HG02759 (cell line): ENCODE measurements at regions not wholly inside any gene's neighbourhood (a gene's known extent, or its start where the extent isn't known, plus 50 kb on each side); places are given as distances from the start of the nearest gene placed in this dataset.

Source experiments
- ATAC-seq: cut with Tn5 transposase; IDR thresholded peaks from one replicate; pipeline ENCODE4 v1.9.1; 2021; ENCODE audit warnings: mild to moderate bottlenecking, moderate library complexity; ENCODE audit not compliant: unreplicated experiment

DNA sequence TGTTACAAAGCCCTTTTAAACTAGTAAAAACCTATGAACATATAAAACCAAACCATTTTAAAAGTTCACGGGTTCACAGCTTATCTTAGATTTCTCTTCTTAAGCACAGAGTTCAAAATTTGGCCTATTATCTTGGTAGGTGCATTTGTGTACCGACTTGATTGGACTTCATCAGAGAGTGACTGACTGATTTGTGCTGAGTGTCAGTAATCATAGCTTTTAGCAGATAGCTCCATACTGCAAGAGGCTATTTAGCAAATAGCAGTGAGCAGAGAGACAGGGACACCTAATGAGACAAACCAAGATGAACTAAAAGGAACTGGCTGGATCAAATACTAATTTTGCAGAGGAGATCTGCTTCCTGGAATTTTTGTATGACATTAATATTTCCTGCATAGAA is 274.5 kb downstream of the PRR16 start:
- ATAC-seq = no peak

GRCh38 chr5:120740989-120741388 is 276.9 kb downstream of the PRR16 start:
- no peak for ATAC-seq

DNA sequence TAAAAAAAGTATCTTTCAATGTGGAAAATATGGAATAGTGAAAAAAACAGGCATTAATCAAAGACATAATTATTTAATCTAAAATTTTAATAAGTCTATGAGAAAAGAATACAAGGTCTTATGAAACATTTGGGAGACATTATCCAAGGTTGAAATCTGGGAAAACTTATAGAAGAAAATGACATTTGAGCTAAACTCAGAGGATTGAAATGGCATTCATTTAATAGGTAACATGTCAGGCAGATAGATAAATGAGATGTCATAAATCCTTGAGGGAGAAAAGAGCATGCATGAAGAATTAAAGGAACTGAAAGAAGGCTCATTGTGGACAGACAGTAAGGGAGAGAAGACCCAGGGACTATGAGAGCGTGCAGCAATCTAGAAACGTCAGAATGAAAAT is 284.4 kb downstream of the PRR16 start:
- ATAC-seq = no peak

GRCh38 chr5:120749737-120750136 is 285.6 kb downstream of the PRR16 start:
- no peak for ATAC-seq

DNA sequence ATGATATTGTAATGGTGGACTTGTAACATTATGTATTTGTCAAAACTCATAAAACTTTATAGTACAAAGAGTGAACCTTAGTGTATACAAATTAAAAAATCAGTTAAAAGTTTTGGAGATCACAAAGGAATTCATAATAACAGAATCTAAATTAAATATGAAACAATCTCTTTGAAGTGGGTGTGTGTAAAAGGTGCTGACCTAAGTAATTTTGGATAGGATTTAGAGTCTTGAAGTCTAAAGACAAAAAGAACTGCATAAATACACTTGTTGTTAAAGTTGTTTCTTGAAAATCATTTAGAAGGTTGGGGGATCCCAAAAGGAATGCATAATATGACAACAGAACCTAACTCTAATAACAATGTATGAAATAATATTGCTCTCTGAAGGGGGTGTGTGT is 295.5 kb downstream of the PRR16 start:
- ATAC-seq = no peak

GRCh38 chr5:120761986-120762385 is 297.9 kb downstream of the PRR16 start:
- ATAC-seq = no peak

- ATAC-seq = no peak
Measured at GRCh38 chr5:120765189-120765588, 301.1 kb downstream of the PRR16 start.

DNA sequence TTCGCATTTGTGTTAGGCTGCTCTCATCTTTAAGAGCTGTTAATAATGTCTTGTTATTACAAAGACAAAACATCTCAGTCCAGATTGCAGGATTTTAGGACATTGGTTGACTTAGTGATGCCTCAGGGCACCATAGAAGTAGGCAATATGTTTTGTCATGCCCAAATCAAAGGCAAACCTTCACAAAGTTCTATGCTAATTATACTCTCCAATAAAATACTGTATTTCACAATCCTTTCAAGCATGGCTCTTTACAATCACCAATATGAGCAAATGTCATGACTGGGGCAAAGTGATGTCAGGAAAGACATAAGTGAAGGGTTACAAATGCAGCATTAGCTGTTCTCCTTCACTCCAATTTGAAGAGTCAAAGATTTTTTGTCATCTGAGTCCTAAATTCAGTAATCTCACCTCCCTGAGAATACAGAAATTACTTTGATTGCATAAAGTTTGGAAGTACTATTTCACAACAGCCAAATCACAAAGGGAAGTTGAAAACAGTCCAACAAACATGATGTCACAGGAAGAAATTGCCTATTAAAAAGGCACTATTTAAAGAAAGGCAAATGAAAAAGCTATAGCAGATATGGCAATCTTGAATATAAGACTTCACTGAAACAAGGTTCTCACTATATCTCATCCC is 303.2 kb downstream of the PRR16 start:
- no peak for ATAC-seq

- ATAC-seq = no peak
Measured at GRCh38 chr5:120769312-120769872, 305.3 kb downstream of the PRR16 start.

GRCh38 chr5:120771202-120771601 is 307.1 kb downstream of the PRR16 start:
- ATAC-seq = no peak

DNA sequence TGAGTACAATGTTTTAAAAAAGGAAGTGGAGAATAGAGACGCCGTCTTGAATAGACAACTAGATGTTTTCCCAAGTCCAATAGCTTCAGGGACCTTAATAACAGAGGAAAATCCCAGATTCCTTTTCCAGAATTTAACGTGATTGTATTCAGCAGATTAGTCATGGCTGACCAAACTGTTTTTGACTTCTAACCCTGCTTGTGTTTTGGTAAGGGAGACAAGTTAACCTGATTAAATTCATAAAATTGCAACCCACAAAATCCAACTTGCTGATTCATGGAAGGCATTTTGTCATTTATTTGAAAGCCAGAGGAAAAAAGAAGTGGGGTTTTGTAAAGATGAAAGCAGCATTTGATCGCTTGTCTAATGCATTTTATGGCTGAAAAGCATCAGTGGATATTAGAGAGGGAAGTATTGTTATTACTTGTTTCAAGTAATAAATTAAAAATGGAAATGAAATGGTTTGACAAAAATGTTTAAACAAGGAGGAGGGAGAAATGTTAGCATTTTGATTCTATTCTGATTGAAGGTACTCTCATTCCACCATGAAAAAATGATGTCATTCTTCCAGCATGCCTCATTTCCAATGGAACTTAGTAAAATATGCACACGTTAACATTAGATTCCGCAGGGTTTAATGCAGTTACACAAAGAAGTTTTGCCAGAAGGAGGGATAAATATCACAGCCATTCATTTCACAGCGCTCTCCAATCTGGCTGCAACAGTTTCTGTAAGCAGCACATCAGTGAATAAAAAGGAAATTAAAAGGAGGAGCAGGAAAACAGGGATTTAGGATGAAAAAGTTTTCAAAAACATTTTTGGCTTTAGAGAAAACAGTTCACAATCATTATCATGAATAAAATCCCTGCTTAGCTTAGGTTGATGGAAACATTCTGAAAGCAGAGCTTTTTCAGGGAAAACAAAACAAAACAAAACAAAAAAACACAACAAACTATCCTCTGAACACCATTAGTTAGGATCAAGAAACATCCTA is 314.7 kb downstream of the PRR16 start:
- no peak for ATAC-seq

- no peak for ATAC-seq
Measured at GRCh38 chr5:120779674-120780073, 315.6 kb downstream of the PRR16 start.

DNA sequence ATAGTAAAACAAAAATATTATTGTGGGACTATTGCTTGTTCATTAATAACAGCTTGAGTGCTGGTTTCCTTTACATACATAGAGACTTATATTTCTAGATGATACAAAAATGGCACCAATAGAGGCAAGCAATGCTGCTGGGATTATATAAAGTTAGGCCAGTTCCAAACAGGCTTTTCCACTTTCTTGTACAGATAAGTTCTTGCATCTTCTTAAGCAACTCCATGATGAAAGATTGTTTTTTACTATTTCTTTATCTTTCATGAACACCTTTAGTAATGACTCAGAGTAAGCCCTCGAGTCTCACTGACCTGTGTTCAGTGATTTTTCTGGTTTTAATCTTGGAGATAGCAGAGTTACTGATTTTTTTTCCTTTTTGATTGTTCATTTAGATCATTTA is 324.4 kb downstream of the PRR16 start:
- ATAC-seq = no peak

DNA sequence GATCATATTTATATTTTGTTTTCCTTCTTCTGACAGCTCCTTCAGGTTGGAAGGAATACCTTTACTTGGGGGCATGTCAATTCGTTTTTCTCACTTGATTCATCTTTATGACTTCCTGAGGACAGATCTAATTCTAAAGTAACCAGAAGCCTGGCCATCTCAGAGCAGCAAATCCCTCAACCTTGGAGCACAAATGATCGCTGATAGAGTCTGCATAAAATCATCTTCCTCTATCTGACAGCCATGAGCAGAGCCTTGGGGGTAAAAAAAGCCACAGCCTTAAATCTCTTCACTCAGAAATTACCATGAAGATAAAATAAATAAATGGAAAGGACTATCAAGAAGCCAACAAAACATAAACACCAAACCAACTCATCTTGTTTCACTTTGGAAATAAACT is 325.8 kb downstream of the PRR16 start:
- no peak for ATAC-seq

DNA sequence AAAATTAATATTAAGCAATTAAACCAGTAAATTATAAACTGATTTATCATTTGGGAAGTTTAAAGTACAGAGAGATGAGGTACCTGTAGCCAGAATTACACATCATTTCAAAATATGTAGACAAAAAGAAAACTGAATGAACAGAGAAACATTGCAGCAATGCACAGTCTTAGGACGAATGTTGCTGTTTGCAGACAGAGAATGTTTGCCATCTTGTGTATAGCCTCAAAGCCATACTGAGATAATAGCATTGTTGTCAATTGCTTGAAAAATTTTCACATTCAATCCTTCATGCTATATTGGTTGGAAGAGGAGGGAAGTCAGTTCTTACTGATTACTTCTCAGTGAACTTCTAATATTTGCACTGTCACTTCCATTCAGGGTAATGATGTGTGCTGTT is 326.2 kb downstream of the PRR16 start:
- no peak for ATAC-seq

GRCh38 chr5:120792477-120792876 is 328.4 kb downstream of the PRR16 start:
- ATAC-seq = no peak

- ATAC-seq = no peak
Measured at GRCh38 chr5:120794121-120794520, 330.0 kb downstream of the PRR16 start.

GRCh38 chr5:120803282-120803681 is 339.2 kb downstream of the PRR16 start:
- ATAC-seq = no peak

- ATAC-seq = no peak
Measured at GRCh38 chr5:120805131-120805530, 341.0 kb downstream of the PRR16 start.

DNA sequence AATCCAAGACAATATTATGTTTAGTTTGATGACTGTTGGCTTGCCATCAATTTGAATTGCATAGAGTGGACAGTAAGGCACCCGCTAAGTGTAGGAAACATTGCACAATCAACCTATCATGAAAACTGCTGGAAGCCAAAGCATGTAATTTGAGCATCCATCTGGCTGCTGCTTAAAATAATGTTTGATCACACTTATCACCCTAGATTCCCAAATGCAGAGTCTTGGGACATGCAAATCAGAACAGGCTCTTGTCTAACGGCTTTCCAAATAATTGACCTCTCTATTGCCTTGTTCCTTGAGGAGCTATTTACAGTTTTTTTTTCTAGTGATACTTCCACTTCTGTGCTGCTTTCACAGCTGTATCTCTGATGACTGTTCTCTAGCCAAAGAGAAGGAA is 342.1 kb downstream of the PRR16 start:
- ATAC-seq = no peak

DNA sequence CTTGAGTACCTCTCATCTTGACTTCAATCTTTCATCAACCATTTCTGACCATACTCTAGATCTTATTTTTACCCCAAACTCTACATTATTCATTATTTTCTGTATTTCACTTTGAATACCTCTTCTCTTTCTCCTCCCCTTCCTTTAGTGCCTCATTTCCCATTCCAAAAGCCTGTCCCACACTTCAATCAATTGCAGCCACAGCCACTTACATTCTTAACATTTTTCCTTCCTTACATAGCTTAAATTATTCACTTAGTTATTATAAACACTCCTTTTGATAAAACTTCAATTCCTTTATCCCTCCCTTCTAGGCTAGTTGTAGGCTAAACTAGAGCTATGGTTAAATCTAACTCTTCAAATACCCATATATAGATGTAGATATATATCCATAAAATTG is 344.0 kb downstream of the PRR16 start:
- ATAC-seq = no peak

DNA sequence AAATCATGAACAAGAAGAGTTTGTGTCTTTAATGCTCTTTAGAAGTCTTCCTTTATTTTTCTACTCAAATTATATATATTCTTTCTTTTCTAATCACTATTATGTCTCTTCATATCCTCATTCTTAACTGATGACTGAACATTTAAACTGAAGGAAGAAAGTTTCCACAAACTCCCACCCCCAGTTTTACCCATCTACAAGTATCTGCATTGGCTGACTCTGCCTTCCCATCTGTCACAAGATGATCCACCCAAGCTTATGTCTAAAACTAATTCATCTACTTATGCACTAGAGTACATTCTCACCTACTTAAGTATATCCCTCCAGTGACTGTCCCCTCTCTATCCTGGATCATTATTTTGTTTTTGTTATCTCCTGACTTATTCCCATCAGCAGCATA is 344.5 kb downstream of the PRR16 start:
- ATAC-seq = no peak
